ENCODE measurements at regions not wholly inside any gene's neighbourhood (a gene's known extent, or its start where the extent isn't known, plus 50 kb on each side); places are given as distances from the start of the nearest gene placed in this dataset.

- DNase-seq (ENCODE audit: low read depth in 2 of 2): no peak
Observed at GRCh38 chr20:52736507-52736906, 235.7 kb upstream of the TSHZ2 start.

- DNase-seq (ENCODE audit: low read depth in 2 of 2): no peak
Observed at GRCh38 chr20:52731093-52731492, 241.1 kb upstream of the TSHZ2 start.

- no peak for DNase-seq (ENCODE audit: low read depth in 2 of 2)
Observed at GRCh38 chr20:52727740-52728456, 244.3 kb upstream of the TSHZ2 start.

- no peak for DNase-seq (ENCODE audit: low read depth in 2 of 2)
Observed at GRCh38 chr20:52724541-52724940, 247.6 kb upstream of the TSHZ2 start.

DNA sequence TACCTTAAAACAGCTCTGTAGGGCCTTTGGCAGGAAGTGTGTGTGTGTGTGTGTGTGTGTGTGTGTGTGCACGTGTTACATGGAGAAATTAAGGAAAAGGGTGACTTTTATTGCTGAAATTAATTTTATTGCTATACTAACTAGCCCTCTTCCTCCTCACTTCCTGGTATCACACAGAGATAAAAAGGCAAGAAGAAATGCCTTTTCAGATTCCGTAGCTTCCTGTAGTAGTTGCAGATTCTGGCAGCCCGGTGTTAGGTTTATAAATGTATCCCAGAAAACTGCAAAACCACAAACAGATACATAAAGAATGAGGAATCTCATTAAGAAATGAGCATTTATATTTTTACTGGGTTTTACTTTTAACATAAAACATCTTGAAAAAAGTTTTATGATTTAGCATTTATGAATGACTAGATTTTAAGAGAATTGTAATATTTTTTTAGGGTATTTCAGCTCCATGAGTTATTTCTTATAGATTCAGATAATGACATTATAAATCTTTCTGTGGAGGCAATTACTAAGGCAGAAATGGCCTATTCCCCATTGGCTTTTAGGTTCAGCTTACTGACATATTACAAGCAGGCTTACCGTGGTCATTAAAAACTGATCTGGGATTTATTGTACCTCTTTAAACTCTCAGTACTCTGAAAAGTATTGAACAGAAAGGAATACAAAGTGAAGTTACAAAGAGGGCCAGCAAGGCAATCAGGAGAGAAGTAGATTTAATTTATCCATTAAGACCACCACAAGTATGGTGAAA lies 249.1 kb upstream of the TSHZ2 start:
- no peak for DNase-seq (ENCODE audit: low read depth in 2 of 2)

DNA sequence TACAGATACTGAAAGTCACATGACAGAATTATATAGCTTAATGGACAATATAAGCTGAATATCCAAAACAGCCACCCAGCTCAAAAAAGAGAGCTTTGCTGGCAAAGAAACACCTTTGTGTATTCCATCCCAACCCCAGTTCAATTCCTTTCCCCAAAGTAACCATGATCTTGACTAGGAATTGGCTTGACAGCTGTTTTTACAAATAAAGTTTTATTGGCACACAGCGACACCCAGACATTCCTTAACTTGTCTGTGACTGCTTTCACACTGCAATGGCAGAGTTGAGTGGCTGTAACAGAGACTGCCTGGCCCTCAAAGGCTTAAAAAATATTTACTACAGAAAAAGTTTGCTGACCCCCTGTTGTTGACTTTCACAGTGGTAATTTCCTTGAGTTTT lies 264.0 kb upstream of the TSHZ2 start:
- no peak for DNase-seq (ENCODE audit: low read depth in 2 of 2)

DNA sequence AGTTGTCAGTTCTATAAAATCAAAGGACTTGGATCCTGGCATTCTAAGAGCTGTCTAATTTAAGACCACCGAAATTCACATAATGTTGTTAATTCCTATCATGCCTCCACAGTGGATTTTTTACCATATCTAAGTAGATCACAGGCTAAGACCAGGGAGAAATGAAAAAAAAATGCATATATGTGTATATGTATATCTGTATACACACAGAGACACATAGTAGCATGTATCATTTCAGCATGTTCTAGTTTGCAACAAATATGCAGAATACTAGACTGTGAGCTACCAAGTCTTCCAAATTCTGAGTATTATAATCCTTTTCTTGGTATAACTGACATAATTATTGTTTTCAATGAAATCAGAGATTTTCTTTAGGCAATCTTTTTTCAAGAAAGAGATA lies 267.6 kb upstream of the TSHZ2 start:
- DNase-seq (ENCODE audit: low read depth in 2 of 2): no peak

- DNase-seq (ENCODE audit: low read depth in 2 of 2): no peak
Observed at GRCh38 chr20:52688345-52688744, 283.8 kb upstream of the TSHZ2 start.

DNA sequence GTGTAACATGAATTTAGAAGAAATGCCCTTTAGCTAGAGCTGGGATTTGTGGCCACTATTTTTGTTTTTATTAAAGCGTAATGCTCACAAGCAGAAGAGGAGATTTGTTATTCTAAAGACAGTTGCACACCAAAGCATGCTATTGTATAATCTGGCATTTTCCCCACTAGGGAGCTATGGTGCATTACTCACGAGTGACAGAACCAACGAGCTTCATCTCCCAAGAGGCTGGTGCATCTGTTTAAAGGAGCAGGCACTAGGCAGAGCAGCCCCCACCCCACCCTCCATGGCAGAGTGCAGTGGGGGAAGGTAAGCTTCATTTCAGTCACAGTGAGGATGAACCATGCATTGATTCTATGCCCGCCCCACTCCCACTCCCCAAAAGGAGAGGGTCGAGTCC lies 287.3 kb upstream of the TSHZ2 start:
- no peak for DNase-seq (ENCODE audit: low read depth in 2 of 2)

DNA sequence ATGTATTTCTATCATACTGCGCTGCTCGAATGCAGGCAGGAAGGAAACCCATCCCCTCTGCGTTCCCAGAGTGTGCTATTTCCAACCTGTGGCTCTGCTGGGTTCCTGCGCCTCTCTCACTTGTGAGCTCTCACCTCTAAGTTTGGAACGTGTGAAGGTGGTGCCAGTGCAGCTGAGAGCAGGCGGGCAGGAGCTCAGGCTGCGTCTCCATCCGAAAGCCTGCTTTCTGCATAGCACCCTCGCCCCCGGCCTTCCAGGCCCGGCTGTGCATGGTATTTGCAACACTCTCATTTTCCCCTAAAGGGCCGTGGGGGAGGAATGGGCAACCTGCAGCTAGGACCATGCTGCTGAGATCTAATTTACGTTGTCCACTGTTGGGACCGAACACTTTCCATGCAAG lies 288.0 kb upstream of the TSHZ2 start:
- DNase-seq (ENCODE audit: low read depth in 2 of 2): no peak

DNA sequence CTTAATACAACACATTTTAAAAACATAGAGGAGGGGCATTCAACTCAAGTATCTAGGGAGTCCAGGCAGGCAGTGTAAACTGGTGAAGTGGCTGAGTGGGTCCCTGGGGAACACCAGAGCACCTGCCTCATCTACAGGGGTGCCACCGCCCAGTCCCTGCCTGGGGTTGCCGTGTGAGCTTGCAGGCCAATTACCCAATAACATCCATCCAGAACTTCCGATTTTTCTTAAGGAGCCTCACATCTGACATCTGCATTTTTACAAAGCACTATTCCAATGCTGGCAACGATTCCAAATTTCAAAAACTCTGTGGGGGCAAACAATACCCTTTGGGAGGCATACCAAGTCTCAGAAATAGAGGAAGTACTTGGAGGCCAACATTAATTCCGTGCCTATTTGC lies 288.4 kb upstream of the TSHZ2 start:
- no peak for DNase-seq (ENCODE audit: low read depth in 2 of 2)

DNA sequence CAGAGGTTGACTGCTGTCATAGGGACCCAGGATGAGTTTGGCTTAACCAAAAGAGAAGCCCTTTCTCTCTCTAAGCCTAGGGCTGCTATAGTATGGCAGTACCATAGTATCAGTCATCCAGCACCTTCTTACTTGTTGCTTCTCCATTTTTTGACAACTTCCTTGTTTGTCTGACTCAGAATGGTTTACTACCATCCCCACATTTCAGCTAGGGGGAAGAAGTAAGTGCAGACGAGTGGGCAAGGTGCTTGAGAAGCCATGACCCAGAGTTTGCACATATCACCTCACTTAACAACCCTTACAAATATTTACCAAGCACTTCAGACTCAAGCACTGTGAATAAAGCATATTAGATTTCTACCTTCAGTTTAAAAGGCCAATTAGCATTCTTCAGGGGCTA lies 289.9 kb upstream of the TSHZ2 start:
- DNase-seq (ENCODE audit: low read depth in 2 of 2): no peak

DNA sequence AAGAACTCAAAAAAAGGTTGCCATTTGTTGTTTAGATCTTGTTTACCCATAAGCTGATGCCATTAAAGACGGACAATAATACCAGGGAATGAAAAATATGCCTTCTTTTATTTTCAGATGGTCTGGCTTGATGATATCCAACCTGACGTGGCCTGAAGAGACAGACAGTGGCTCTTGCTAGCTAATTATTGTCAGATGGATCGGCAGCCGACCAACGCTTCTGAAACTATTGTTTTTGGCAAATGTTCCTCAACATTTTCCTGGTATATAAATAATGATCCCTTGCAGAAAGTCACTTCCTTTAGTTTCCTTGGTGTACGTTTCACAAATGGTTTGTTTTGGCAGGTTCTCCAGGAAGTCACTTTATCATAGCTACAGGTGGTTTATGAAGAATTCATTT lies 290.9 kb upstream of the TSHZ2 start:
- DNase-seq (ENCODE audit: low read depth in 2 of 2): no peak

- DNase-seq (ENCODE audit: low read depth in 2 of 2): no peak
Observed at GRCh38 chr20:52677216-52677615, 294.9 kb upstream of the TSHZ2 start.

- DNase-seq (ENCODE audit: low read depth in 2 of 2): no peak
Observed at GRCh38 chr20:52676283-52676995, 295.7 kb upstream of the TSHZ2 start.

DNA sequence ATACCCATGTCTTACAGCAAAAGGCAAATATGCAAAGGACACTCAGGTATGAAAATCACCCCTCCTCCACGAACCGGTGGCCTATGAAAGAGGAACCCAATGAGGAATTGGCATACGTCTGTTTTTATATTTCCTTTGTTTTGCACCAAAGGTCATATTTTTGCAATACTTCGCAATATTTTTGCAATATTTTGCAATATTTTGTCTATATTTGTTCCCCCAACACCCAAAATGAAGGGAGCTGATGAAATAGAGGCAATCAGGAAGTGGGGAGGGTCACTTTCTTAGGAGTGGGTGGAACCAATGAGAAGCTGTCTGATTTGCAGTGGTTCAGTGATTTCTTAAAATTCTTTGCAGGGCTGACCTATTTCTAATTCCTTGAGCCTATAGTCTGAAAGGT lies 296.8 kb upstream of the TSHZ2 start:
- no peak for DNase-seq (ENCODE audit: low read depth in 2 of 2)

DNA sequence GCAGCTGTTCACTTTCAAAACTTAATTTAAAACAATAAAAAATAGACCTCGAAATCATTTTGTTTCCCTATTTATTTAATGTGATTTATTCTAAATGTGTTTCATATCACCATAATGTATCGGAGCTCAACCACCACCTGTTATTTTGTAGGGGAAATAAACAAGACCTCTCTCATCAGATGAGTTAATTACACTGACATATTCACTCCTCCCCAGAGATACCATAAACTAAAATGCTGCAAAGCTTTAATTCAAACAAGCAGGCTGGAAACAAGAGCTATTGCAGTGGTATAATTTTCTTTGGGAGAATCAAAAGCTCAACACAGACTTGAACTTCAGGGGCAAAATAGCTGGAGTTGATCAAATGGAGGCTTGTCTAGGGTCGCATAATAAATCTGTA lies 303.5 kb upstream of the TSHZ2 start:
- DNase-seq (ENCODE audit: low read depth in 2 of 2): no peak

GRCh38 chr20:52667358-52667757 lies 304.8 kb upstream of the TSHZ2 start:
- no peak for DNase-seq (ENCODE audit: low read depth in 2 of 2)

- DNase-seq (ENCODE audit: low read depth in 2 of 2): no peak
Observed at GRCh38 chr20:52665441-52665840, 306.7 kb upstream of the TSHZ2 start.

DNA sequence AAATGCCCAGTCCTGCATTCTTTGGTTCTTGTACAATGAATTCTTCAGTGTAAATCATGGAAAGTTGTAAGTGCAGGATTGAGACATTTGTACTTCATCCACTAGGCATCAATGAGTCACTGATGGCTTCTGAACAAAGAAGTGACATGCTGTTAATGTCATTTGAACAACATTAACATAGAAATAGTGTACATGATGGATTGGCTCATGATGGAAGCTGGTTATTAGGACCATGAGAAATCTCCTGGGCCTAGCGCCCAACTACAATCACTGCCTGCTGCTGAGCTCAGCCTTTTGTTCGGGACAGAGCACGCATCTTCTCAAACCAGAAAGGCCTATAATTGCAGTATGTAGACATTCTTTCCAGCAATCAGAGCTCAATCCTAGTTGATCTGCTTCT lies 316.8 kb upstream of the TSHZ2 start:
- no peak for DNase-seq (ENCODE audit: low read depth in 2 of 2)

GRCh38 chr20:52654567-52654966 lies 317.6 kb upstream of the TSHZ2 start:
- DNase-seq (ENCODE audit: low read depth in 2 of 2): no peak

GRCh38 chr20:52652271-52652670 lies 319.9 kb upstream of the TSHZ2 start:
- no peak for DNase-seq (ENCODE audit: low read depth in 2 of 2)

DNA sequence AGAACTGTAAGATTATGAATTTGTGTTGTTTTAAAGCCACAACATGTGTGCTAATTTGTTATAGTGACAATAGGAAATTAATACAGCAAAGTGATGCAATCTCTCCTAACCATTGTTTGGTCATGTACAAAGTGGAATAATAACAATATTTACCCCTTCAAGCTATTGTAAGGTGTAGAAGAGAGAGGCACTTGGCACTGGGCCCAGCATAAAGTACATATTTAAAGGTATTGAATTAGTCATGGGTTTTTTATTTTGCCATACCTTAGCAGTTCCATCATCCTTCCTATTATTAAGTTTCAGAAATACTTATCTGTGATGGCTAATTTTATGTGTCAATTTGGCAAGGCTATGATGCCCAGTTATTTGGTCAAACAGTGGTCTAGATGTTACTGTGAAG lies 322.4 kb upstream of the TSHZ2 start:
- peak in 1 of 2 donors; percentile 4 for DNase-seq (ENCODE audit: low read depth in 2 of 2)

All from dermis microvascular lymphatic vessel endothelial cell (primary cell).